ENCODE measurements at regions not wholly inside any gene's neighbourhood (a gene's known extent, or its start where the extent isn't known, plus 50 kb on each side); places are given as distances from the start of the nearest gene placed in this dataset.
A peak's percentile ranks its signal among the peaks of the same experiment; 100 is the strongest.
"Not testable (repeated sequence)": the region's sequence is repeated elsewhere in the genome, so short reads cannot be mapped to it uniquely, and the experiment has no call there.

- FAIRE-seq: no peak
Observed at GRCh38 chr3:18989237-18989795, 159.0 kb upstream of the KCNH8 start.

DNA sequence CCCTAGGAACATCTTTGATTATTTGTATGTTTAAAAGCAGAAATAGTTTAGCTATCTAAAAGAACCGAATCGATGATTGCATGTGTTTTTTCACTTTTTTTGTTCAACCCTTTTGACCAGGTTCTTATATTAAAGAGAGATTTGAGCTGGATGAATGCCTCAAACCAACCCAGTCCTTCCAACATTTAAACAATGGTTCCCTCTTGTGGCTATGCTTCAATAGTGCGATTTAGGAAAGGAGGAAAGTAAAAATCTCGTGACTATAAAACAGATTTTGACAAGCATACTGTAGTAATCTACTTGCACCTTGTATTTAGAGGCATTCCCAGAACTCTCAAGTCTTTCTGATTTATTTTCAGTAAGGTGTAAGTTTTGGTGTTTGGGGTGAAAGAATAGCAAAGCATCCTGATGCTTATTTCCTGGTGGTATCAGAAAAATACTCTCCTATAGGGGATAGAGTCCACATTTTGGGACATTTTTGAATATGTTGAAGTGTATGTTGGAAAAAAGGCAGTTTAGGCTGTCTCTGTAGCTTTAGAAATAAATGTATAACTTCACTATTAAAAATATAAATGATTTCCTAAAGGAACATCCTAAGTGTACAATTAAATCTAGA is 159.6 kb upstream of the KCNH8 start:
- FAIRE-seq: no peak

More at GRCh38 chr3:18989237-18989795, 159.0 kb upstream of the KCNH8 start:
- DNase-seq (ENCODE audit: extremely low spot score, insufficient read length, low read depth): no peak

DNA sequence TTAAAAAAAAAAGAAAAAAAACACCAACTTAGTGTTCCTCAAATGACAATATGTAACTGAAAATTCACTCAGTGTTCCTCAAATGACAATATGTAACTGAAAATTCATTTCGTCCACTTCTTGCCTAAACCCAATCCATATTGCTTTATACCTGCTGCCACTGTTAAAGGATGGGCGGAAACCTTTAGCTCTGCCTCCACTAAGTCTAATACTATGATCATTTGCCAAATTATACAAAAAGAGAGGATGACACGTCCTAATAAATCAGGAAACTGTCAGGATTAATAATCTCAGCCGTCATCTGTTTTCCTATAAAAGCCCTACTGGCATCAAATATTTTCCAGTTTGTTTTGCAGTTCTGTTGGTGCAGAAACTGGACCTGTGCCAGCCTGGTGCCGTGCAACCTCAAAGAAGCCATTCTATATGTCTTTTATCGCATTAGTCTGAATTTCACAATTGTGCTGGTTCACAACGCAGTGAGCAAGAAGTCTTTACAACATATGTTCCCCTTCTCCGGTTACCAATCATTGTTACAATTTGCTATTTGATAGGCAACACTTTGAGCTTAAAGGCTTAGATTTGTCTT is 160.4 kb upstream of the KCNH8 start:
- FAIRE-seq (no peak), DNase-seq (ENCODE audit: extremely low spot score, insufficient read length, low read depth) (no peak)

More for the DNA sequence above, 159.6 kb upstream of the KCNH8 start:
- no peak for DNase-seq (ENCODE audit: extremely low spot score, insufficient read length, low read depth)

- no peak for DNase-seq (ENCODE audit: extremely low spot score, insufficient read length, low read depth)
- FAIRE-seq: no peak
Observed at GRCh38 chr3:18987070-18987469, 161.2 kb upstream of the KCNH8 start.

DNA sequence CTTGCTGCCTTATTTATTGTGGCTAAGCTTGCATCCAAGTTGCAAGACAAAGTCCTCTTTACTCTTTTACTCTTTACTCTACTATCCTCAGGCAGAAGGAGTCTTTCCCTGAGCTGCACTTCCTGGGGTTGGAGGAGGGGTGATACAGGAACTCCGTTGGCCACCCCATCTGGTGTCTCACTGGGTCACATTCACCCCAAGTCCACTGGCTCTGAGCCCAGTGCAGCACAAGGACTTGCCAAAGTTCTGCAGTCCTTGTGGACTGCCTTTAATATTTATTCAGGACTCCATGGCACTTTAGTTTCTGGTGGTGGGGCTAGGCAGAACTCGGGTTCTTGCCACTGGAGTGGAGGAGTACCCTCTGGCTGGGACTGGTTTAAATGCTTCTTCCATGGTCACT is 165.4 kb upstream of the KCNH8 start:
- no peak for DNase-seq (ENCODE audit: extremely low spot score, insufficient read length, low read depth)
- FAIRE-seq: no peak

DNA sequence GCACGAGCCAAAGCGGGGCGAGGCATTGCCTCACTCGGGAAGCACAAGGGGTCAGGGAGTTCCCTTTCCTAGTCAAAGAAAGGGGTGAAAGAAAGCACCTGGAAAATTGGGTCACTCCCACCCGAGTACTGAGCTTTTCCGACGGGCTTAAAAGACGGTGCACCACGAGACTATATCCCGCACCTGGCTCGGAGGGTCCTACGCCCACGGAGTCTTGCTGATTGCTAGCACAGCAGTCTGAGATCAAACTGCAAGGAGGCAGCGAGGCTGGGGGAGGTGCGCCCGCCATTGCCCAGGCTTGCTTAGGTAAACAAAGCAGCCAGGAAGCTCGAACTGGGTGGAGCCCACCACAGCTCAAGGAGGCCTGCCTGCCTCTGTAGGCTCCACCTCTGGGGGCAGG is 172.2 kb upstream of the KCNH8 start:
- not testable (repeated sequence) for DNase-seq (ENCODE audit: extremely low spot score, insufficient read length, low read depth); FAIRE-seq

DNA sequence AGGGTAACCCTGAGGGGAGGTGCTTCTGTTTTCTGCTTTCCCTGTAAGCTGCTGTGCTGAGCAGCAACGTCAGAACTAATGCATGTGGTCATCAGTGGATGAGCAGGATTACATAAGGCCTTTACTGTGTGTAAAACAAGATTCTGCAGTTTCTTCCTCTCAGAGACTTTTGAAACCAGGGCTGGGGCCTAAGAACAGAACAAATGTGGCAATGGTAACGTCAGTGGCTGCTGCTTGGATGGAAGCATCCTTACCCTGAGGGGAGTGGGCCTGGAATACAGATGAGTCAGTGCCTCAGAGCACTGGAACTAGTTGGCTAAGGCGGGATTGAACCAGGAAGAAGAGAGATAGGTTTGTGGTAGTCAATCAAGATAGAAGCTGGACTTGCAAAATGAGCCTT is 180.2 kb upstream of the KCNH8 start:
- DNase-seq (ENCODE audit: extremely low spot score, insufficient read length, low read depth): no peak
- FAIRE-seq: no peak

- DNase-seq (ENCODE audit: extremely low spot score, insufficient read length, low read depth): no peak
- no peak for FAIRE-seq
Observed at GRCh38 chr3:18965781-18966180, 182.5 kb upstream of the KCNH8 start.

DNA sequence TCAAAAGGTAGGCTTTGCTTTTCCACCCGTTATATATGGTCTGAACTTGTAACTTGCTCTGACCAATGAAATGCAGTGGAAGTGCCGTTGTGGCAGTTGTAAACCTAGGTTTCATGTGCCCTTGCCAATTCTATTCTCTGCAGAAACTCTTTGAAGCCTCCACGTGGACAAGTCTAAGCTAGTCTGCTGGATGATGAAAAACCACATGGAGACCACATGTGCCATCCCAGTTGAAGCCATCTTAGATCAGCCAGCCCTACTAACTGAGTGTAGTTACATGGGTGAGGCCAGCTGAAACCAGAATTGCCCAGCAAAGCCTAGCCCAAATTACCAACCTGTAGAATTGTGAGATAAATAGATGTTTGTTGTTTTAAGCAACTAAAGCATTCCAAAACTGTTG is 183.7 kb upstream of the KCNH8 start:
- DNase-seq (ENCODE audit: extremely low spot score, insufficient read length, low read depth): no peak

DNA sequence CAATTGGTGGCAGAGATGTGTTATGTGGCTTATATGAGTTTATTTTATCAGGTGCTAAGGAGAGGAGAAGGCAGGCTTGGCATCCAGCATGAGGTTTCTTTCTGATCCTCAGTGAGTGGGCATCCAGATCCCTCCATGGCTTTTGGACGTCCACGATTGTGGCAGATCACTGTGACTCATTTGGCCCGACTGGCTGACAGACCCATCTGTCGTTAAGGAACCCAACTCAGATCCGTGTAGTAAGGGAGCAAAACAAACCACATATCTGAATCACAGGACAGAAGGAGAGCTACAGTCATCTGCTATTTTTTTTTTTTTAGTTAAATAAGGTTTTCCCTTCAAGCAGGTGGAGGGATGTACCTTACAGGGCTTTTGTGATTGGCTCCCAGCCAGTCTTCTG is 197.0 kb upstream of the KCNH8 start:
- FAIRE-seq (no peak), DNase-seq (ENCODE audit: extremely low spot score, insufficient read length, low read depth) (no peak)

More for the DNA sequence above, 183.7 kb upstream of the KCNH8 start:
- no peak for FAIRE-seq

GRCh38 chr3:18946524-18946923 is 201.8 kb upstream of the KCNH8 start:
- FAIRE-seq: no peak
- DNase-seq (ENCODE audit: extremely low spot score, insufficient read length, low read depth): no peak

DNA sequence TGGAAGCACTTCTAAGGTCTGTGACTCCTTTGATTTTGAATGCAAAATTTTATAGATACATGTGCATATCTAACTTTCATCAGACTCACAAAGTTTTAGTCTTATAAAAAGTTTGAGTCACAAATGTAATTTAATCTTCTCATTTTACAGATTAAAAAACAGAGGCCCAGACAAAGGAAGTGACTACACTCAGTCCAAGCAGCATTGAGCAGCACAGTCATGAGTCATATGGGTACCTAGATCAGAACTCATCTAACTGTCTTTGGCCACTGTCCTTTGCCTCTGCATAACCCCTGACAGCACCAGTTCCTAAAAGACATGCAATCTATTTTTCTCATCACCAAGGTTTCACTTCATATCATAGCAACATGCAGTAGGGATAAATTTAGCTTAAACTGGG is 210.7 kb upstream of the KCNH8 start:
- DNase-seq (ENCODE audit: extremely low spot score, insufficient read length, low read depth) (no peak), FAIRE-seq (no peak)

- no peak for FAIRE-seq
- DNase-seq (ENCODE audit: extremely low spot score, insufficient read length, low read depth): no peak
Observed at GRCh38 chr3:18919158-18919557, 229.2 kb upstream of the KCNH8 start.

DNA sequence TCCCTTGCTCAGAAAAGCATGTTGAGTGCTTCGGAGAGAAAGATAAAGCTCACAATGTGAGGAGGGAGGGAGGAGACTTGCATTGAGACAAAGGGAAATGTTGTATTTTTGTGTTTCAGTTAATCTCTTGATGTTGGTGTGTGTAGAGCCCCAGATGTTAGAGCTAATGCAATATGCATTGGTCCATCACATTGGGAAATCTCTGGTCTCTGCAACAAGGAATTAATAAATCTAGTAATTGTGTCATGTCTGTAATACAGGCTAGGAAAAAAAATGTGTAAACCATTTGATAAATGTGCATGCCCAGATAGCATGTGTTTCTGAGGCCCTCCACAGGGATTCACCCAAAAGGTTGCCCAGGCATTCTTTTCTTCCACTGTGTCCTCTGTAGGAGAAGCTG is 230.4 kb upstream of the KCNH8 start:
- DNase-seq (ENCODE audit: extremely low spot score, insufficient read length, low read depth) (no peak), FAIRE-seq (no peak)

DNA sequence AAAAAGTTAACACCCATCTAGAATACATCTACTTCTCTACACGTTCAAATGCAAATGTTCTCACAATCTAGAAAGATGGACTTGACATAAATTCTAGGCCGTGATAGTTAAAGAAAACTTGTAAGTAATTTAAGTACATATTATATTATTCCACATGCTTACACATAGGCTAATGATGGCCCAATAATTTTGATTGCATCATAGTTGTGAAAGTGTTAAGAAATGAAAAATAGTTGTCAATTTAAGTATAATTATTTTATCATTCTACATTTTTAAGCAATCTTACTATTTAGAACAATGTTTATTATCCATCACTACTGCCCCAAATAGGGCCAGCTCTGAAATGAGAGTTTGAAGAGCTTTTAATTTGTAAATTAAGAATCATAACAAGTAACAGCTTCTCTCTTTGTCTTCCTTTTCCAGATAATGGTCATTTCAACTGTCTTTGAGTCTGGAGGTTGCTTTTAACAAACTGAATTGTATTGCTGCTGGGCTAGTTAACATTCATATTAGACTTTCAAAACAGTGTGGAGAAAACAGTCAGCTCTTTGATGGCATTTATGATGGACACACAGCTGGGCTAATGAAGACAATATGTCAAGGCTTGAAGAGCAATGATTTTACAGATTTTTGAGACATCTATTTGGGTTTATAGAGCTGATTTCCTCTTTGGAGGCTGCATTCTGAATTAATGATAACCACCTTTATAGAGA is 246.1 kb upstream of the KCNH8 start:
- DNase-seq (ENCODE audit: extremely low spot score, insufficient read length, low read depth): no peak
- no peak for FAIRE-seq

DNA sequence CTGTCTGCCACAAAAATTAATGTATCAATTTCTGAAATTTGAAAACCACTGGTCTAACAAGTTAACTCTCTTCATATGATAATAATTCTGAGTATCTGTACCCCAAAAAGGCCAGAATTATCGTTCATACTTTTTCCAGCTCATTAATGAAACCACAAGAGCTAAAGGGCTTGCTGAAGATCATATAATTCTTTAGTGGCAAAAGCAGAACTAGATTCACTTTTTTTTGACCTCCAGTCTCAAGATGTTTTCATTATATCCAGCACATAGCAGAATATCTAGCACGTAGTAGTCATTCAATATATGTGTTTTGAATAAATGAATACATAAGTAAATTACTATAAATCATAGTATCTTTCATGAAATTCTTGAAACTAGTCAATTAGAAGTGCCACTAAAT is 246.7 kb upstream of the KCNH8 start:
- FAIRE-seq (no peak), DNase-seq (ENCODE audit: extremely low spot score, insufficient read length, low read depth) (no peak)

- DNase-seq (ENCODE audit: extremely low spot score, insufficient read length, low read depth): no peak
- FAIRE-seq: peak; percentile 71
Observed at GRCh38 chr3:18900994-18901393, 247.3 kb upstream of the KCNH8 start.

DNA sequence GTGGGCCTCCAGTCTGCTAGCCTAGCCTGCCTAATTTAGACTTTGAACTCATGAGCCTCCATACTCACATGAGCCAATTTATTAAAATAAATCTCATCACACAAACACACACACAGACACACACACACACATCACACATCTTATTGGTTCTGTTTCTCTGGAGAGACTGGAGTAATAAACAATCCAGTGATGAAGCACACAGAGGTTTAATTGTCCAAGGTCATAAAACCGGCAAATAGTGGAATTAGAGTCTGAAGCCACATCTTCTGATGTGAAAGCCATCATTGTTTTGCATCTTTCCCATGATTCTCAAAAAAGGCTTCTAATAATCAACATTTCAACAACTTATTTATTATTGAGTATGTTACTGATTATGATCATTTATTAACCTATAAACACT is 249.4 kb upstream of the KCNH8 start:
- no peak for FAIRE-seq

GRCh38 chr3:18892756-18893155 is 255.6 kb upstream of the KCNH8 start:
- DNase-seq (ENCODE audit: extremely low spot score, insufficient read length, low read depth) (no peak), FAIRE-seq (no peak)

More for the DNA sequence above, 249.4 kb upstream of the KCNH8 start:
- DNase-seq (ENCODE audit: extremely low spot score, insufficient read length, low read depth): no peak

- no peak for DNase-seq (ENCODE audit: extremely low spot score, insufficient read length, low read depth)
- FAIRE-seq: no peak
Observed at GRCh38 chr3:18892047-18892446, 256.3 kb upstream of the KCNH8 start.

- FAIRE-seq (no peak), DNase-seq (ENCODE audit: extremely low spot score, insufficient read length, low read depth) (no peak)
Observed at GRCh38 chr3:18891641-18892040, 256.7 kb upstream of the KCNH8 start.

All from GM18507 (cell line).